Immature natural killer cell (primary cell): ENCODE measurements at regions not wholly inside any gene's neighbourhood (a gene's known extent, or its start where the extent isn't known, plus 50 kb on each side); places are given as distances from the start of the nearest gene placed in this dataset.
"Not testable (repeated sequence)": the region's sequence is repeated elsewhere in the genome, so short reads cannot be mapped to it uniquely, and the experiment has no call there.

Experiments used
- DNase-seq, 3 donors: peaks; one replicate each; pipeline ENCODE4 v3.0.0; 2022; ENCODE audit warnings: mixed read lengths in 1 of 3
- H3K27ac Mint-ChIP-seq, 6 donors: one replicate each; pipeline ENCODE4 v1.8.0; 2020; ENCODE audit warnings: mixed read lengths in 6 of 6, mild to moderate bottlenecking in 5 of 6, inconsistent platforms in 4 of 6, moderate library complexity in 3 of 6
- H3K27me3 Mint-ChIP-seq, 3 donors: one replicate each; pipeline ENCODE4 v1.8.0; 2020 to 2021; ENCODE audit warnings: low read depth in 3 of 3, mild to moderate bottlenecking in 3 of 3, mixed read lengths in 3 of 3, moderate library complexity in 3 of 3, inconsistent platforms in 1 of 3
- H3K36me3 Mint-ChIP-seq, 3 donors: one replicate each; pipeline ENCODE4 v1.8.0; 2020; ENCODE audit warnings: mixed read lengths in 3 of 3, inconsistent platforms in 2 of 3, mild to moderate bottlenecking in 2 of 3
- H3K4me1 Mint-ChIP-seq, 2 donors: one replicate each; pipeline ENCODE4 v1.8.0; 2020; ENCODE audit warnings: inconsistent platforms in 2 of 2, mild to moderate bottlenecking in 2 of 2, mixed read lengths in 2 of 2, moderate library complexity in 1 of 2
- H3K4me3 Mint-ChIP-seq, 5 donors: one replicate each; pipeline ENCODE4 v1.8.0; 2020; ENCODE audit warnings: mild to moderate bottlenecking in 5 of 5, mixed read lengths in 5 of 5, inconsistent platforms in 3 of 5, moderate library complexity in 3 of 5
- H3K9me3 Mint-ChIP-seq, 6 donors: one replicate each; pipeline ENCODE4 v1.8.0; 2020; ENCODE audit warnings: mild to moderate bottlenecking in 6 of 6, mixed read lengths in 6 of 6, inconsistent platforms in 4 of 6, moderate library complexity in 3 of 6

DNA sequence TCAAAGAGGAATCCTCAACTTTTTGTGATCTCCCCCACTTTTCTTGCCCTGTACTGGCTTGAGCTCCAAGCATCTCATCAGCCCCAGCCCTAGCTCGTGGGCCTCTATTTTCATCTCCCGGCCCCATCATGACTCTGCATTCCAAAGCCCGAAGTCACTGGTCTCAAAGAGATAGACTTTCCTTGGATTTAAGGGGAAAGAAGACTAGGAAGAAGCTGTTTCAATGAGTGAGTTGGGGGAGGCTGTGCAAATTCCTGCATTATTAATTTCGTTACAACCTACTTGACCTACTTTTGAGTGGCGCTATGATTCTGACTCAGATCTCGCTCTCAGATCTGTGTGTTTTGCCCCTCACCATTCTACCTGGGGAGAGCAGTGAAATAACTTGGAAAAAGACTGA lies 266.6 kb upstream of the TBL1XR1 start:
- no peak overlapping the region for H3K4me3 Mint-ChIP-seq

DNA sequence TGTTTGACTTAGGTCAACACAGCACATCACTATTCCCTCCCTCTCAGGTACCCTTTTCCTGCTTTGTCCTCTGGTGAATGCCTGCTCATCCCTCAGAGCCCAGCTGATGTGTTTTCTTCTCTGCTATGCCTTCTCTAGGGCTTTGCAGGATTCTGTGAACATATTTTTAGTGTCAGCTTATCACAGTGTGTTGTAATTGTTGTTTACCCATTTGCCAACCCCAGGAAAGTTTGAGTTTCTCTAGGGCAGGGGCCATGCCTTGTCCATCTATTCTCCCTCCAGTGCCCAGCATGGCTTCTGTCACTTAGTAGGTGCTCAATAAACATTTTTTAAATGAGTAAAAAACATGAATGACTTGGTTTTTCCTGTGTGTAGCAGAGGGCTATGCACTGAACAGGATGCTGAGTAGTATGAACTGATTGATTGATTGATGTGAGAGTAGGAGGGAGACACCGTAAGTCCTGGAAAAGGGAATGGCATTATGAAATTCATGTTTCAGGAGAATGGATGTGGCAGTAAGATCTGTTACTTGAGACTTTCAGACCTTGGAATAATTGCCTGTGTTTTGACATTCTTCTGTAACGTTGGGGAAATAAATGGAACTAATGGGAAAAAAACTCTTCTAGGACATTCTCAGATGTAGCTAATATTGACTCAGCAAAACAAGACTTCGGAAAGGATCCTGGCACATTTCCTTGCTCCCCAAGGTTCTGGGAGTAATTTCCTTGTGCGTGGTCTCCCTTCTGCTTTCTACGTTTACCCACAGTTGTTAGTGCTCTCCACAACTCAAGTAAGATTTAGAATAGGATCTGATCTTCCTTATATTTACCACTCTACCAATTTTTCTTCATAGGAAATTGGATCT lies 267.3 kb upstream of the TBL1XR1 start:
- no peak overlapping the region for H3K4me3 Mint-ChIP-seq
- no peak overlapping the region for H3K27ac Mint-ChIP-seq

More for the DNA sequence above, 266.6 kb upstream of the TBL1XR1 start:
- Mint-ChIP-seq H3K9me3 (no peaks in the 10 kb centered on the region), H3K27me3 (peaks cover 0 to 1% (median 0%) of the 10 kb centered on the region in 3 donors), H3K36me3 (no peaks in the 10 kb centered on the region), H3K4me1 (no peaks in the 10 kb centered on the region), H3K27ac (no peak overlapping the region)
- DNase-seq = no peak

GRCh38 chr3:177465257-177465642 lies 268.0 kb upstream of the TBL1XR1 start:
- H3K9me3 Mint-ChIP-seq = no peaks in the 10 kb centered on the region
- H3K36me3 Mint-ChIP-seq = no peaks in the 10 kb centered on the region
- peaks cover 0 to 1% (median 0%) of the 10 kb centered on the region in 3 donors for H3K27me3 Mint-ChIP-seq
- no peaks in the 10 kb centered on the region for H3K4me1 Mint-ChIP-seq
- DNase-seq = no peak
- no peak overlapping the region for H3K4me3 Mint-ChIP-seq
- no peak overlapping the region for H3K27ac Mint-ChIP-seq

More for the DNA sequence above, 267.3 kb upstream of the TBL1XR1 start:
- no peak for DNase-seq
- Mint-ChIP-seq H3K27me3 (peaks cover 0 to 1% (median 0%) of the 10 kb centered on the region in 3 donors), H3K4me1 (no peaks in the 10 kb centered on the region), H3K9me3 (no peaks in the 10 kb centered on the region), H3K36me3 (no peaks in the 10 kb centered on the region)

- Mint-ChIP-seq H3K27me3 (peaks cover 0 to 1% (median 0%) of the 10 kb centered on the region in 3 donors), H3K27ac (no peak overlapping the region), H3K4me3 (no peak overlapping the region), H3K36me3 (no peaks in the 10 kb centered on the region), H3K9me3 (no peaks in the 10 kb centered on the region), H3K4me1 (no peaks in the 10 kb centered on the region)
- DNase-seq = no peak
Observed at GRCh38 chr3:177466074-177466473, 268.8 kb upstream of the TBL1XR1 start.

DNA sequence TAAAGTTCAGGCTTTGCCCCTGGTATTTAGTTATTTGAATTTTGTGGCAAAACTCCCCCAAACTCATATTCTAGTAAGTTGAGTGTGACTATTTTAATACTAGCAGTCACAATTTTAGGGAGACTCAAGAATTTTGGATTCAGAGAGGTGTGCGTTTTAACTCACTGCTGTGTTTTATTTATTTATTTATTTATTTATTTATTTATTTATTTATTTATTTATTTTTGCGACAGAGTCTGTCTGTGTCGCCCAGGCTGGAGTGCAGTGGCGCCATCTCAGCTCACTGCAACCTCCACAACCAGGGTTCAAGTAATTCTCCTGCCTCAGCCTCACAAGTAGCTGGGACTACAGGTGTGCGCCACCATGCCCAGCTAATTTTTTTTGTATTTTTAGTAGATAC lies 269.3 kb upstream of the TBL1XR1 start:
- not testable (repeated sequence) for H3K27ac Mint-ChIP-seq, H3K27me3 Mint-ChIP-seq, H3K36me3 Mint-ChIP-seq, H3K9me3 Mint-ChIP-seq, DNase-seq, H3K4me3 Mint-ChIP-seq, H3K4me1 Mint-ChIP-seq

GRCh38 chr3:177467247-177467985 lies 270.1 kb upstream of the TBL1XR1 start:
- H3K27ac Mint-ChIP-seq = no peak overlapping the region

DNA sequence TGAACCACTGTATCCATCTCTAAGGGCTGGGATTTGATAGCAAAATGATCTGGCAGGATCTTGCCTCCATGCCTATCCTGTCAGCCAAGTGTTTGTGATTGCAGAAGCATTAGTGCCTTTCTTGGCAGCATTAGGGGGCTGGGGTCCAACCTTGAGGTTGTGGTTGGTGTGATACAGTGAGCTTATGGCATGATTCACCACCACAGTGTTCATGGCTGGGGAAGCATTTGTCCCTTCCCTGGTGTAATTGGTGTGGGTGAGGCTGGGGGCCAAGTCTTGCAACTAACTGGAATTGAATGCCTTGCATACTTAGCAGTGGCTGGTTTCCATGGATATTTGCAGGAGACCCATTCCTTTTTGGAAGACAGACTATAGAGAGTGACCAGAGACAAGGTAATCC lies 271.0 kb upstream of the TBL1XR1 start:
- Mint-ChIP-seq H3K36me3 (no peaks in the 10 kb centered on the region), H3K27ac (no peak overlapping the region)

More at GRCh38 chr3:177467247-177467985, 270.1 kb upstream of the TBL1XR1 start:
- H3K4me3 Mint-ChIP-seq = no peak overlapping the region
- H3K36me3 Mint-ChIP-seq = no peaks in the 10 kb centered on the region
- no peaks in the 10 kb centered on the region for H3K9me3 Mint-ChIP-seq
- peaks cover 0 to 1% (median 0%) of the 10 kb centered on the region in 3 donors for H3K27me3 Mint-ChIP-seq
- DNase-seq = no peak
- no peaks in the 10 kb centered on the region for H3K4me1 Mint-ChIP-seq

GRCh38 chr3:177468816-177469215 lies 271.5 kb upstream of the TBL1XR1 start:
- Mint-ChIP-seq H3K36me3 (no peaks in the 10 kb centered on the region), H3K4me1 (no peaks in the 10 kb centered on the region), H3K4me3 (no peak overlapping the region), H3K27me3 (no peaks in the 10 kb centered on the region), H3K27ac (no peak overlapping the region), H3K9me3 (no peaks in the 10 kb centered on the region)
- no peak for DNase-seq

More for the DNA sequence above, 271.0 kb upstream of the TBL1XR1 start:
- DNase-seq = no peak
- no peaks in the 10 kb centered on the region for H3K4me1 Mint-ChIP-seq
- no peaks in the 10 kb centered on the region for H3K27me3 Mint-ChIP-seq
- H3K4me3 Mint-ChIP-seq = no peak overlapping the region
- H3K9me3 Mint-ChIP-seq = no peaks in the 10 kb centered on the region

DNA sequence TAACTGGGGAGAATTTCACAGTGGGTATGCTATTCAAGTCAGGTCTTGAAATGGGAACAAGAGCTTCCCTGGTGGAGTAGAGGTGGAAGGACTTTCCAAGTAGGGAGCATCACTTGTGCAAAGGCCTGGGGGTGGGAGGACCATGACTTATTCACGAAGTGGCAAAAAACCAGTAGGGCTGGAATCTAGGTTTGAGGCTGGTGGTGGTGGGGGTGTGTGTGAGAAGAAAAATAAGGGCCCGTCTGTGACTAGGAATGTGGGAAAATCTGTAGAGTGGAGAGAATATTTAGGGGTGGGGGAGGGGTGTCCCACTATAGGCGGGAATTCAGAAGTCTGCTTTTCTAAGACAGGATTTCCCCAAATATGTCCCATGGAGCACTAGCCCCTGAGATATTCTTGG lies 271.9 kb upstream of the TBL1XR1 start:
- no peak overlapping the region for H3K27ac Mint-ChIP-seq
- DNase-seq = no peak
- H3K4me3 Mint-ChIP-seq = no peak overlapping the region
- H3K27me3 Mint-ChIP-seq = no peaks in the 10 kb centered on the region
- no peaks in the 10 kb centered on the region for H3K4me1 Mint-ChIP-seq
- no peaks in the 10 kb centered on the region for H3K36me3 Mint-ChIP-seq
- no peaks in the 10 kb centered on the region for H3K9me3 Mint-ChIP-seq

- Mint-ChIP-seq H3K4me1 (no peaks in the 10 kb centered on the region), H3K4me3 (no peak overlapping the region), H3K27ac (no peak overlapping the region), H3K36me3 (no peaks in the 10 kb centered on the region), H3K27me3 (no peaks in the 10 kb centered on the region), H3K9me3 (no peaks in the 10 kb centered on the region)
- no peak for DNase-seq
Observed at GRCh38 chr3:177470197-177470941, 273.1 kb upstream of the TBL1XR1 start.

- H3K36me3 Mint-ChIP-seq = no peaks in the 10 kb centered on the region
- H3K4me1 Mint-ChIP-seq = no peaks in the 10 kb centered on the region
- no peaks in the 10 kb centered on the region for H3K9me3 Mint-ChIP-seq
- no peak for DNase-seq
- H3K27me3 Mint-ChIP-seq = no peaks in the 10 kb centered on the region
- H3K4me3 Mint-ChIP-seq = no peak overlapping the region
- H3K27ac Mint-ChIP-seq = no peak overlapping the region
Observed at GRCh38 chr3:177471733-177472480, 274.6 kb upstream of the TBL1XR1 start.

GRCh38 chr3:177473184-177473583 lies 275.9 kb upstream of the TBL1XR1 start:
- H3K4me1 Mint-ChIP-seq = no peaks in the 10 kb centered on the region
- no peaks in the 10 kb centered on the region for H3K27me3 Mint-ChIP-seq
- H3K9me3 Mint-ChIP-seq = no peaks in the 10 kb centered on the region
- DNase-seq = no peak
- no peaks in the 10 kb centered on the region for H3K36me3 Mint-ChIP-seq
- no peak overlapping the region for H3K4me3 Mint-ChIP-seq
- H3K27ac Mint-ChIP-seq = no peak overlapping the region

GRCh38 chr3:177473903-177474302 lies 276.6 kb upstream of the TBL1XR1 start:
- no peaks in the 10 kb centered on the region for H3K4me1 Mint-ChIP-seq
- H3K27me3 Mint-ChIP-seq = peaks cover 0 to 1% (median 0%) of the 10 kb centered on the region in 3 donors
- no peaks in the 10 kb centered on the region for H3K9me3 Mint-ChIP-seq
- H3K36me3 Mint-ChIP-seq = no peaks in the 10 kb centered on the region
- no peak for DNase-seq
- H3K27ac Mint-ChIP-seq = no peak overlapping the region
- no peak overlapping the region for H3K4me3 Mint-ChIP-seq
